Endodermal cell (in vitro differentiated cells): ENCODE measurements at regions not wholly inside any gene's neighbourhood (a gene's known extent, or its start where the extent isn't known, plus 50 kb on each side); places are given as distances from the start of the nearest gene placed in this dataset.

ENCODE experiments used
- DNase-seq: peaks from one replicate; pipeline ENCODE4 v3.0.0-alpha.2; 2017
- H3K27ac ChIP-seq: 2 replicates; pipeline ENCODE4 v1.5.1; 2013; ENCODE audit warnings: mild to moderate bottlenecking, low read depth, low read length, moderate library complexity
- H3K27me3 ChIP-seq: 2 replicates; pipeline ENCODE4 v1.6.1; 2013; ENCODE audit warnings: mild to moderate bottlenecking, low read length, moderate library complexity; ENCODE audit not compliant: insufficient read depth, control insufficient read depth, poor library complexity, severe bottlenecking
- H3K36me3 ChIP-seq: 2 replicates; pipeline ENCODE4 v1.7.0; 2013; ENCODE audit warnings: mild to moderate bottlenecking, low read length, moderate library complexity; ENCODE audit not compliant: control insufficient read depth, insufficient read depth
- H3K4me1 ChIP-seq: one replicate; pipeline ENCODE4 v1.7.0; 2013; ENCODE audit warnings: low read length; ENCODE audit not compliant: control insufficient read depth, insufficient read depth
- H3K4me3 ChIP-seq: 2 replicates; pipeline ENCODE4 v1.5.1; 2013; ENCODE audit warnings: mild to moderate bottlenecking, low read length, moderate library complexity
- H3K9ac ChIP-seq: 2 replicates; pipeline ENCODE4 v1.6.1; 2013; ENCODE audit warnings: mild to moderate bottlenecking, low read length, moderate library complexity; ENCODE audit not compliant: poor library complexity, severe bottlenecking; ENCODE audit errors: extremely low read depth
- H3K9me3 ChIP-seq: 2 replicates; pipeline ENCODE4 v1.6.1; 2013; ENCODE audit warnings: mild to moderate bottlenecking, low read length, moderate library complexity; ENCODE audit not compliant: control insufficient read depth
- H3K27ac Mint-ChIP-seq: 2 replicates; pipeline ENCODE4 v1.8.0; 2020; ENCODE audit warnings: mixed read lengths
- H3K27me3 Mint-ChIP-seq: 2 replicates; pipeline ENCODE4 v1.8.0; 2021; ENCODE audit warnings: mild to moderate bottlenecking, mixed read lengths; ENCODE audit not compliant: insufficient read depth
- H3K36me3 Mint-ChIP-seq: 2 replicates; pipeline ENCODE4 v1.8.0; 2020; ENCODE audit warnings: low read depth, mixed read lengths
- H3K4me1 Mint-ChIP-seq: 2 replicates; pipeline ENCODE4 v1.8.0; 2020; ENCODE audit warnings: mixed read lengths
- H3K4me3 Mint-ChIP-seq: 2 replicates; pipeline ENCODE4 v1.8.0; 2020; ENCODE audit warnings: mild to moderate bottlenecking, moderate library complexity, mixed read lengths
- H3K9me3 Mint-ChIP-seq: 2 replicates; pipeline ENCODE4 v1.8.0; 2020; ENCODE audit warnings: mild to moderate bottlenecking, mixed read lengths
- WGBS, 2 experiments: methylation state at CpG; one replicate each; pipeline versions ENCODE4 v1.1.5 to v1.1.7; 2013; ENCODE audit warnings: missing lambda C conversion rate in 2 of 2, mixed read lengths in 1 of 2; ENCODE audit not compliant: insufficient coverage in 1 of 2, insufficient read length in 1 of 2; 5-methylcytosine and 5-hydroxymethylcytosine counted together
- TF ChIP-seq, protein P1 (sequence below): fragments of 200-600 bp; sonication (generic); conservative IDR thresholded peaks from 2 replicates; pipeline ENCODE4 v1.5.0; 2021; ENCODE audit warnings: antibody characterized with exemption, mild to moderate bottlenecking

- no peak overlapping the region for H3K4me3 ChIP-seq
- peaks cover 4% of the 10 kb centered on the region for H3K4me1 ChIP-seq
- DNase-seq = no peak
- H3K27me3 ChIP-seq = no peaks in the 10 kb centered on the region
- no peak overlapping the region for H3K27ac ChIP-seq
- H3K36me3 Mint-ChIP-seq = no peaks in the 10 kb centered on the region
- 80 to 94% methylated on average over 1 to 2 of the region's 2 CpGs for WGBS, 2 experiments
- no peak overlapping the region for H3K27ac Mint-ChIP-seq
- peaks cover 19% of the 10 kb centered on the region for H3K4me1 Mint-ChIP-seq
- H3K9me3 Mint-ChIP-seq = no peaks in the 10 kb centered on the region
- no peaks in the 10 kb centered on the region for H3K36me3 ChIP-seq
- H3K9me3 ChIP-seq = no peaks in the 10 kb centered on the region
- TF ChIP-seq, protein P1, sequence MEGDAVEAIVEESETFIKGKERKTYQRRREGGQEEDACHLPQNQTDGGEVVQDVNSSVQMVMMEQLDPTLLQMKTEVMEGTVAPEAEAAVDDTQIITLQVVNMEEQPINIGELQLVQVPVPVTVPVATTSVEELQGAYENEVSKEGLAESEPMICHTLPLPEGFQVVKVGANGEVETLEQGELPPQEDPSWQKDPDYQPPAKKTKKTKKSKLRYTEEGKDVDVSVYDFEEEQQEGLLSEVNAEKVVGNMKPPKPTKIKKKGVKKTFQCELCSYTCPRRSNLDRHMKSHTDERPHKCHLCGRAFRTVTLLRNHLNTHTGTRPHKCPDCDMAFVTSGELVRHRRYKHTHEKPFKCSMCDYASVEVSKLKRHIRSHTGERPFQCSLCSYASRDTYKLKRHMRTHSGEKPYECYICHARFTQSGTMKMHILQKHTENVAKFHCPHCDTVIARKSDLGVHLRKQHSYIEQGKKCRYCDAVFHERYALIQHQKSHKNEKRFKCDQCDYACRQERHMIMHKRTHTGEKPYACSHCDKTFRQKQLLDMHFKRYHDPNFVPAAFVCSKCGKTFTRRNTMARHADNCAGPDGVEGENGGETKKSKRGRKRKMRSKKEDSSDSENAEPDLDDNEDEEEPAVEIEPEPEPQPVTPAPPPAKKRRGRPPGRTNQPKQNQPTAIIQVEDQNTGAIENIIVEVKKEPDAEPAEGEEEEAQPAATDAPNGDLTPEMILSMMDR = no peak
- no peak overlapping the region for H3K9ac ChIP-seq
- no peak overlapping the region for H3K4me3 Mint-ChIP-seq
- no peaks in the 10 kb centered on the region for H3K27me3 Mint-ChIP-seq
Observed at GRCh38 chr7:121744877-121745276, 128.1 kb upstream of the PTPRZ1 start.

- H3K4me3 ChIP-seq = no peak overlapping the region
Observed at GRCh38 chr7:121744319-121744718, 128.6 kb upstream of the PTPRZ1 start.

GRCh38 chr7:121741896-121742295 is 131.1 kb upstream of the PTPRZ1 start:
- TF ChIP-seq, protein P1 = no peak
- H3K4me1 Mint-ChIP-seq = peaks cover 6% of the 10 kb centered on the region
- H3K27ac Mint-ChIP-seq = no peak overlapping the region
- no peaks in the 10 kb centered on the region for H3K27me3 Mint-ChIP-seq
- no peaks in the 10 kb centered on the region for H3K36me3 Mint-ChIP-seq
- Histone ChIP-seq H3K4me1 (no peaks in the 10 kb centered on the region), H3K27me3 (no peaks in the 10 kb centered on the region), H3K27ac (no peak overlapping the region), H3K36me3 (no peaks in the 10 kb centered on the region), H3K4me3 (no peak overlapping the region), H3K9me3 (no peaks in the 10 kb centered on the region), H3K9ac (no peak overlapping the region)
- no peak for DNase-seq
- H3K4me3 Mint-ChIP-seq = no peak overlapping the region
- no peaks in the 10 kb centered on the region for H3K9me3 Mint-ChIP-seq

More at GRCh38 chr7:121744319-121744718, 128.6 kb upstream of the PTPRZ1 start:
- H3K9me3 Mint-ChIP-seq = no peaks in the 10 kb centered on the region
- H3K9ac ChIP-seq = no peak overlapping the region
- TF ChIP-seq, protein P1 = no peak
- no peak overlapping the region for H3K4me3 Mint-ChIP-seq
- peaks cover 18% of the 10 kb centered on the region for H3K4me1 Mint-ChIP-seq
- 81 to 93% methylated on average over 2 to 3 of the region's 3 CpGs for WGBS, 2 experiments
- no peak overlapping the region for H3K27ac Mint-ChIP-seq
- no peaks in the 10 kb centered on the region for H3K36me3 ChIP-seq
- no peaks in the 10 kb centered on the region for H3K9me3 ChIP-seq
- H3K36me3 Mint-ChIP-seq = no peaks in the 10 kb centered on the region
- H3K27ac ChIP-seq = no peak overlapping the region
- no peaks in the 10 kb centered on the region for H3K27me3 Mint-ChIP-seq
- no peaks in the 10 kb centered on the region for H3K27me3 ChIP-seq
- DNase-seq = no peak
- H3K4me1 ChIP-seq = peaks cover 4% of the 10 kb centered on the region
